Stimulated activated CD4-positive, alpha-beta T cell treated with anti-CD3 and anti-CD28 coated beads, Interleukin-4, amount 100 ng/mL, for 4 hours (primary cell): ENCODE measurements at regions not wholly inside any gene's neighbourhood (a gene's known extent, or its start where the extent isn't known, plus 50 kb on each side); places are given as distances from the start of the nearest gene placed in this dataset.
"Not testable (repeated sequence)": the region's sequence is repeated elsewhere in the genome, so short reads cannot be mapped to it uniquely, and the experiment has no call there.

ENCODE experiments used
- DNase-seq, 2 experiments: peaks; one replicate each; pipeline ENCODE4 v3.0.0-alpha.2; 2020

DNA sequence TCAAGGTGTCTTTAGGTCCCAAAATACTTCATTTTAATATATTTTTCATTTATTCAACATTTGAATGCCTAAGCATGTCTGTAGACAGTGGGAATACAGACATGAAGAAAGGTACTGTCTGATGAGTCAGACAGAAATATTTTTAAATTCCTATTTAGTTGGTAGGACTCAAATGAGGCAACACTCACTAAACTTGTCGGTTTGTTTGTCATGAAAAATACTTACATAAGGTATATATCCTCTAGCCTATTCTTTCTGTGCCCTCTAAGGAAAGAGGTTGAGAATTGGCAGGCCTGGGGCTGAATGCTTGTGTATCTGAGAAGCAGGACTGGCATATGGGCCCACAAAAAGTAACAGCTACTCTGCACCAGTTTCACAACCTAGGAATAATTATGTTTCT lies 423.6 kb upstream of the MDFIC2 start:
- no peak for DNase-seq

DNA sequence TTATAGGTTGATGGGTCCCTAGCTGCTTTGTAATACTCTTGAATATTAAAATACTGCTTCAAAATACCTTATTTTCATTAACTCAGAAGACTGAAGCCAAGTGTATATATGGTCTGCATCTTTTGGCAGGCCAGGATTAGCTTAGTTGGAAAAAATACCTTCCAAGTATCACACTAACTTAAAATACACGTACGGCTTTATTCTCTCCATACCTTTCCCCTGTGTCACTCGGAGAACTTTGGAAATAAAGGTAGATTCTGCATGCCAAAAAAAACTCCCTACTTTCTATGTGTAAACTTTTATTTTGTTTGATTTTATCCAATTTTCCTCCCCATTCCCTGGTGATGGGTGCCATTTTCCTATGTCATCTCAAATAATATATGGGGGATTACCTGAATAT lies 422.3 kb upstream of the MDFIC2 start:
- DNase-seq, result no peak

DNA sequence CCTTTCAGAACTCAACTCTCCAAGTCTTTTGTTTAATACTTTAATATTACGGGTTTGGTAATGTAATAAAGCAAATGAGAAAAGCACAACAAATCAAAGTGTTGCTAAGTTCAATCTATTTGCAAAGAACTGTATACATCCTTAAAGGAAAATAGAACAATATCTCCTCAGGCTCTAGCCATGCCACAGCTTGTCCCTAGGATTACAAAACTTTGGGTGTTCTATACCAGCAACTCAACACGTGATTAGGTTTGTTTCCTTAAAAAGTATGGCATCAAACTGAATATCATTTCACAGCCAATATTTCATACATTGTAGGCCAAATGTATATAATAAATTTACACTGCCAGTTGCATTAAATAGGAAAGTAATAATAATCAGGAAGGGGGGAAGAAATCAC lies 418.6 kb upstream of the MDFIC2 start:
- DNase-seq, result no peak

- DNase-seq, result no peak
Measured at GRCh38 chr3:70729845-70730244, 417.4 kb upstream of the MDFIC2 start.

GRCh38 chr3:70728311-70728710 lies 415.9 kb upstream of the MDFIC2 start:
- DNase-seq, result no peak

GRCh38 chr3:70726961-70727360 lies 414.5 kb upstream of the MDFIC2 start:
- no peak for DNase-seq

GRCh38 chr3:70726096-70726938 lies 413.9 kb upstream of the MDFIC2 start:
- no peak for DNase-seq

GRCh38 chr3:70722018-70722417 lies 409.6 kb upstream of the MDFIC2 start:
- DNase-seq, result no peak

- DNase-seq, result no peak
Measured at GRCh38 chr3:70716832-70717231, 404.4 kb upstream of the MDFIC2 start.

DNA sequence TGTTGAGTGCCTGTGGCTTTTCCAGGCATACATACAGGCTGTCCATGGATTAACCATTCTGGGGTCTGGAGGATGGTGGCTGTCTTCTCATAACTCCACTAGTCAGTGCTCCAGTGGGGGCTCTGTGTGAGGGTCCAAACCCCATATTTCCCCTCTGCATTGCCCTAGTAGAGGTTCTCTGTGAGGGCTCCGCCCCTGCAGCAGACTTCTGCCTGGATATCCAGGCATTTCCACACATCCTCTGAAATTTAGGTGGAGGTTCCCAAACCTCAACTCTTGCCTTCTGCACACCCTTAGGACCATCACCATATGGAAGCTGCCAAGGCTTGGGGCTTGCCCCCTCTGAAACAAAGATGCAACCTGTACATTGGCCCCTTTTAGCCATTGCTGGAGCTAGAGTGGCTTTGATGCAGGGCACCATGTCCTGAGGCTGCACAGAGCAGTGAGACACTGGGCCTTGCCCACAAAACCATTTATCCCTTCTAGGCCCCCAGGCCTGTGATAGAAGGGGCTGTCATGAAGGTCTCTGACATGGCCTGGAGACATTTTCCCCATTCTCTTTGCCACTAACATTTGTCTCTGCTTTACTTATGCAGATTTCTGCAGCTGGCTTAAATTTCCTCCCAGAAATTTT lies 400.1 kb upstream of the MDFIC2 start:
- no peak for DNase-seq

GRCh38 chr3:70703305-70704102 lies 391.1 kb upstream of the MDFIC2 start:
- no peak for DNase-seq

GRCh38 chr3:70702132-70702531 lies 389.7 kb upstream of the MDFIC2 start:
- DNase-seq, result no peak

- no peak for DNase-seq
Measured at GRCh38 chr3:70684701-70685100, 372.3 kb upstream of the MDFIC2 start.

DNA sequence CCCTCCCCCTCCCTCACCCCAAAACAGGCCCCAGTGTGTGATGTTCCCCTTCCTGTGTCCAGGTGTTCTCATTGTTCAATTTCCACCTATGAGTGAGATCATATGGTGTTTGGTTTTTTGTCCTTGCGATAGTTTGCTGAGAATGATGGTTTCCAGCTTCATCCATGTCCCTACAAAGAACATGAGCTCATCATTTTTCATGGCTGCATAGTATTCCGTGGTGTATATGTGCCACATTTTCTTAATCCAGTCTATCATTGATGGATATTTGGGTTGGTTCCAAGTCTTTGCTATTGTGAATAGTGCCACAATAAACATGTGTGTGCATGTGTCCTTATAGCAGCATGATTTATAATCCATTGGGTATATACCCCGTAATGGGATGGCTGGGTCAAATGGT lies 363.4 kb upstream of the MDFIC2 start:
- not testable (repeated sequence) for DNase-seq

DNA sequence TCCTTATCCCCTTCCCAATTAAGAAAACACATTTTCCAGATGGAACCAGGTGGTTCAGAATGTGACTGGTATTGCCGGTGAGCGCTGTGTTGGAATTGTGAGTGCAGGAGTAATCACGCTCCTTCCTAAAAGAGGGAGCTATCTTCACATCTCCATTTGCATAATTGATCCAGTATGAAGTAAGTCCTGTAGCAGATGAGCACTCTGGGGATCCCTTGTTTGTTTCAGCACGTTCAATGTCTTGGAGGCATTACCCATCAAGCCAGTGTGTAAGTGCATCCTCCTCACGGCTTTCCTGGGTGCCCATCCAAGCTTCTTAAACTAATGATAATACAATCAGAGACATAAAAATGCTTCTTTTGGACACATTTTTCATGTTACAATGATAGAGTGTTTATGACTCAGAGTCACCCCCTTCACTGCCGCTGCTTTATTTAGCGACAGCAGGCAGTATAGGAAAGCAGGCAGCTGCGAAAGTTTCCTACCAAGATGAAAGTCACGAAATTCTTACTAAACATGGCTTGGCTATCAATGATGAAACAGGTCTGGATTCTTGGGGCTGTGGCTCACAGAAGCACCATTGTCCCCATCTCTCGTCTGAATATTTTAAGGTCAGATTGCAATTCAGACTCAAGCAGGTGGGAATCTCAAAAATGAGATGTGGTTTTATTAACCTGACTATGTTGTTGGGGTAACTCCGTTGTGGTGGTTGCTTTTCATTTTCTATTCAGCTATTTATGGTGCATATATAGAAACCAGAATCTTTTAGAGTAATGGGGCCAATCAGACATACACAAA lies 346.3 kb upstream of the MDFIC2 start:
- no peak for DNase-seq

DNA sequence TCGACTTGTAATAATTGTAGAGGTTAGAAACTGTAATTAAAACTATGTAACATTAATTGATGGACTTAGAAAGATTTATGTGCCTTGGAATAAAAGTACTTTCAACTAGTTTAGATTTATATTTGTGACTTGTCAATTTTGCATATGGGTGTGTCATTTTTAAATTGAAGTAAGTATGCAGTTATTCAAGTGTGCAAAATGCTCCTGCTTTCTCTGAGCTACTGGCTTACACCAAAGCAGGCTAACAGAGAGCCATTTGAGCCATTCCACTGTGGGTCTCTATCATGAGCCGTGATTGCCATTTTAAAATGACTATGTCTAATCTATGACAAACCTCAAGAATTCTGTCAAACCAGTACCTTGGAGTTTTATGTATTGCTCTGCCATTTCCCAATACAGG lies 345.0 kb upstream of the MDFIC2 start:
- no peak for DNase-seq

DNA sequence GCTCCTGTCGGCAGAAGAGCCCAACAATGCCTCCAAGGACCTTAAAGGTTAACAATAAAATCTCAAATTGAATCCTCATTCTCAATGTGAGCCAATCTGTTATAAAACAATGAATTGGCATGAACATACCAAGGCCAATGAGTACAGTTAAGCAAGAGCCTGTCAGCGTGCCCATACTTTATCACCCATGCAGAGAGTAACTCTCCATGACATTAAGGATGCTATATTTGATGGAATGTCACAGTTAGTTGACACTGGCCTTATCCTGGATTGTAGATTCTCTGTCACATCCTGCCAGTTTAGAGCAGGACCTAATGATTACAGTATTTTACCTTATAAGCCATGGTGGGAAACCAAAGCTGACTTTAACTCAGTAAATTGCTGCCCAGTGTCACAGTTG lies 335.4 kb upstream of the MDFIC2 start:
- no peak for DNase-seq

DNA sequence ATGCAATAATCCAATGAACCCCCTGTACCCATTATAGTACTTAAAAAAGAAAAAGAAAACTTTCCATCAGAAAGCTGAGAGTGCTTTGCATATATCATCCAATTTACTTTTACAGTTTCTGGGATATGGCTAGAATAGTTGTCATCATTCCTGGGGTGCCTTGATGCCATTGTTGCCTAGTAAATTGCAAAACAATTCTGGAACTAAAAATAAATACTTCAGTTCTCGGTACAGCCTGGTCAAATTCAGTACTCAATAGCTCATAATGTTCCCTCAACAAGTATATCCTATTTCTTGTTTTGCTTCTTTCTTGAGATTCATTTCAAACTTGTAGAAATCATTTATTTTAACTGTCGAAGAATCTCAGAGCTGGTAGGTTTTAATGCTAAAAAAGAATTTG lies 334.7 kb upstream of the MDFIC2 start:
- DNase-seq, result no peak

DNA sequence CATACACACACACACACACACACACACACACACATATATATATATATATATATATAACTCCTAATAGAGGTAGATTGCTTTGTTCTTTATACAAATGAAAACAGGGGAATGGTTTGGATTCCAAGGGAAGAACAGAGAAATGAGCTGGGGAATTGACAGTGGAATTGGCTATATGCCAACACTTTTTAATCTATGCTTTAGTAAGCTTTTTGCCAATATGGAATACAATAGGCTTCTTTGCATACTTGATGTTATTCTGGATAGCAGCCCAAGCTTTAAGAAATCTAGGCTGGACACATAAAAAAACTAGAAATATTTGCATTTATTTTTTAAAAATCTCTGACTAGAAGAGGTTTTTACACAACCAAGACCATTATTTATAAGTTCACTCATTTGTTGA lies 334.2 kb upstream of the MDFIC2 start:
- no peak for DNase-seq

- no peak for DNase-seq
Measured at GRCh38 chr3:70640481-70640880, 328.0 kb upstream of the MDFIC2 start.

GRCh38 chr3:70635301-70635700 lies 322.9 kb upstream of the MDFIC2 start:
- no peak for DNase-seq

DNA sequence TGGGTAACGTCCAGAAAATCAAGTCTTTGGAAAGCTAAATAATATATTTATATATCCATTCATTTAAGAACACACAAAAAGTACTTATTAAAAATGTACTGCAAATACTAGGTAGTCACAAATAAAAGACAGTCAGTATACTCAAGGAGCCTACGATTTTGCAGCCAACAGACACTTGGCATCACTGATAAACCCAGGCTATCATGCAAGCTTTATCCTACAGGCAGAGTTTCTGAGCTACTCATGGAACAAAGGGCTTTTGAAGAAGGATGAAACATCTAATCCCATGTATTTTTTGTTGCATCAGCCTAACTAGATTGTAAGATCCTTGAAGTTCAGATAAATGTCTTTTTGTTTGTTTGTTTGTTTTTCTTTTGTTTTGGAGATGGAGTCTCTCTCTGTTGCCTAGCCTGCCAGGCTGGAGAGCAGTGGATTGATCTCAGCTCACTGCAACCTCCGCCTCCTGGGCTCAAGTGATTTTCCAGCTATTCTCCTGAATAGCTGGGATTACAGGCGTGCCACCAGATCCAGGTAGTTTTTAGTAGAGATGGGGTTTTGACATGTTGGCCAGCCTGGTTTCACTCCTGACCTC lies 319.4 kb upstream of the MDFIC2 start:
- no peak for DNase-seq

- no peak for DNase-seq
Measured at GRCh38 chr3:70621451-70621850, 309.0 kb upstream of the MDFIC2 start.
